Neutrophil (primary cell): ENCODE measurements at regions not wholly inside any gene's neighbourhood (a gene's known extent, or its start where the extent isn't known, plus 50 kb on each side); places are given as distances from the start of the nearest gene placed in this dataset.

ENCODE experiments used
- H3K27ac ChIP-seq: fragments of 200-600 bp; sonication (generic); 2 replicates; pipeline ENCODE4 v1.5.1; 2016; ENCODE audit warnings: mild to moderate bottlenecking, moderate library complexity
- H3K27me3 ChIP-seq: fragments of 200-600 bp; sonication (generic); 2 replicates; pipeline ENCODE4 v1.6.0; 2016; ENCODE audit warnings: mild to moderate bottlenecking
- H3K36me3 ChIP-seq: fragments of 200-600 bp; sonication (generic); 2 replicates; pipeline ENCODE4 v1.5.1; 2017
- H3K4me1 ChIP-seq, 2 experiments: fragments of 200-600 bp in 1 of 2; sonication (generic) in 1 of 2; 1 replicate in 1 of 2; 2 replicates in 1 of 2; pipeline versions ENCODE4 v1.5.1 to v1.6.1; 2013 to 2016; ENCODE audit warnings: low read depth in 1 of 2, low read length in 1 of 2, mild to moderate bottlenecking in 1 of 2, moderate library complexity in 1 of 2; ENCODE audit not compliant: control insufficient read depth in 1 of 2, insufficient read depth in 1 of 2
- H3K4me3 ChIP-seq, 2 experiments: fragments of 200-600 bp in 1 of 2; sonication (generic) in 1 of 2; 1 replicate in 1 of 2; 2 replicates in 1 of 2; pipeline ENCODE4 v1.5.1; 2013 to 2016; ENCODE audit warnings: low read depth in 1 of 2, low read length in 1 of 2, mild to moderate bottlenecking in 1 of 2, moderate library complexity in 1 of 2
- H3K9me3 ChIP-seq: fragments of 200-600 bp; sonication (generic); 2 replicates; pipeline ENCODE4 v1.5.1; 2016
- CTCF ChIP-seq: fragments of 200-600 bp; sonication (generic); IDR thresholded peaks from 2 replicates; pipeline ENCODE4 v1.5.1; 2016; ENCODE audit warnings: antibody characterized with exemption

GRCh38 chr2:122029456-122029855, 274.0 kb downstream of the TSN start:
- Histone ChIP-seq H3K4me1 (no peaks in the 10 kb centered on the region), H3K4me3 (no peak overlapping the region), H3K27me3 (peaks cover 4% of the 10 kb centered on the region), H3K27ac (no peak overlapping the region), H3K9me3 (no peaks in the 10 kb centered on the region), H3K36me3 (no peaks in the 10 kb centered on the region)
- TF ChIP-seq CTCF: no peak

GRCh38 chr2:122029945-122030344, 274.5 kb downstream of the TSN start:
- H3K9me3 ChIP-seq: no peaks in the 10 kb centered on the region
- peaks cover 4% of the 10 kb centered on the region for H3K27me3 ChIP-seq
- H3K27ac ChIP-seq: no peak overlapping the region
- no peak for TF ChIP-seq CTCF
- no peaks in the 10 kb centered on the region for H3K4me1 ChIP-seq
- H3K36me3 ChIP-seq: no peaks in the 10 kb centered on the region
- H3K4me3 ChIP-seq: no peak overlapping the region

DNA sequence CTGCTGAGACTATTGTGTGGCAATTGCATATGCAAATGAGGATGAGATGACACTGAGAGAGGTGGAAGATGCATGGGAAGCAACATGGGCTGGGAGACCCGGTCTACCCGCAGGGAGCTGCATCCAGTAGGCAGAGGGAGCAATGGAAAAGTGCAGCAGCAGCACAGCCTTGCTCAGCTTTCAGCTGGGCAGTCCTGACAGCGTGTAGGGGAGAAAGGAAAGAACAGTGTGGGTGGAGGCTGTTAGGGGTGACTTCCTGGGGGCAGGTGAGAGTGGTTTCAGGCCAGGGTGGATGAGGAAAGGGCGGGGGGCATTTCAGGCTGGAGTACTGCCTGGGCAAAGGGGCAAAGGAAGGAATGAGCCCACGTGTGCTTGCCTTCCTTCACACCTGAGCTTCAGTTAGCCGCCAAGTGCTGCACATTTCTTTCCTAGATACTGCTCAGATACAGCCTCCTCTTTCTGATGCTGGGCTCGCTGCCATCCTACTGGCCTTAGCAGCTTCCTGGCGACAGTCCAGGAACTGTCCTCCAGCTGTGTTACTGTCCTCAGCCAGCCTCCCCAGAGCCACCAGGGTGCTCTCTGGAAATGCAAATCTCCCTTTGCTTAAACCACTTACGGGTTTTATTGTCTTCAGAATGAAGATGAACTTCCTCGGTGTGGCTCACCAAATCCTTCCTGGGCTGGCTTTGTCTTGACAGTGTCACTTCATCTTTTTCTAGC, 276.3 kb downstream of the TSN start:
- H3K27me3 ChIP-seq: peaks cover 4% of the 10 kb centered on the region
- H3K36me3 ChIP-seq: no peaks in the 10 kb centered on the region
- no peak overlapping the region for H3K27ac ChIP-seq
- H3K4me1 ChIP-seq: no peaks in the 10 kb centered on the region
- no peaks in the 10 kb centered on the region for H3K9me3 ChIP-seq
- H3K4me3 ChIP-seq: no peak overlapping the region
- no peak for TF ChIP-seq CTCF

DNA sequence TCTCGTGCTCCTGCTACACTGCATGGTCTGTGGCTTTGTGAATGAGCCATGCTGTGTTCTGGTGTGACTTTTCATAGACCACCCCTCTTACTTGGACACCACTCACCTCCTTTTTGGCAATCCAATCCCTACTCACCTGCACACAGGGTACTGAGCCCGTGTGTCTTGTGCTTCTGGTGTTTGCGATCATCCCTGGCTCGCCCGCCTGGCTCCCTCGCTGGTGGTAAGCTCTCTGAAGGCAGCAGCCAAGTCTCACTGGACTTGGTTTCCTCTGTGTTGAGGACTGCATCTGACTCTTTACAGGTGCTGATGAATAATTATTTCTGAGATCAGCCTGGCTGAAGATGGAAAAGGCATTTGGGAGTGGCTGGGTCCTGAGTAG, 276.8 kb downstream of the TSN start:
- Histone ChIP-seq H3K4me3 (no peak overlapping the region), H3K27me3 (peaks cover 4% of the 10 kb centered on the region), H3K4me1 (no peaks in the 10 kb centered on the region), H3K27ac (no peak overlapping the region), H3K36me3 (no peaks in the 10 kb centered on the region), H3K9me3 (no peaks in the 10 kb centered on the region)
- TF ChIP-seq CTCF: no peak

DNA sequence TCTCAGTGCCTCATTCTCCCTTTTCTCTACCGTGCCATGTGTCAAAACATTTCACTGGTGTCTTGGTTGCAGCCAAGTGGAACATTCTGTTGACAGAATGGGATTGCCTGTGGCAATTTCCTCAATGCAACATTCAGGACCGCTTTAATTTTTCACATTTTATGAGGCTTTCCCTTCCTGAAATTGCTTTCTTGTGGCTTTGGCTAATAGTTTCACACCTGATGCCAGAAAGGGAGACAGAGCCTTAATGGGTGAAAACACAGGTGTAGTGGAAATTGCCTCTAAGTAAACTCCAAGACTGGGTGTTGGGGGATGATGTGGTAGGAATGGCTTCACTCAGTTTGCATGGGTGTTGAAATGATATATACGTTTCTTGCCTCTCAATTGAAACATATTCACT, 278.3 kb downstream of the TSN start:
- Histone ChIP-seq H3K27me3 (peaks cover 4% of the 10 kb centered on the region), H3K4me1 (no peaks in the 10 kb centered on the region), H3K27ac (no peak overlapping the region), H3K4me3 (no peak overlapping the region), H3K9me3 (no peaks in the 10 kb centered on the region), H3K36me3 (no peaks in the 10 kb centered on the region)
- TF ChIP-seq CTCF: no peak
